ENCODE measurements at regions not wholly inside any gene's neighbourhood (a gene's known extent, or its start where the extent isn't known, plus 50 kb on each side); places are given as distances from the start of the nearest gene placed in this dataset.

DNA sequence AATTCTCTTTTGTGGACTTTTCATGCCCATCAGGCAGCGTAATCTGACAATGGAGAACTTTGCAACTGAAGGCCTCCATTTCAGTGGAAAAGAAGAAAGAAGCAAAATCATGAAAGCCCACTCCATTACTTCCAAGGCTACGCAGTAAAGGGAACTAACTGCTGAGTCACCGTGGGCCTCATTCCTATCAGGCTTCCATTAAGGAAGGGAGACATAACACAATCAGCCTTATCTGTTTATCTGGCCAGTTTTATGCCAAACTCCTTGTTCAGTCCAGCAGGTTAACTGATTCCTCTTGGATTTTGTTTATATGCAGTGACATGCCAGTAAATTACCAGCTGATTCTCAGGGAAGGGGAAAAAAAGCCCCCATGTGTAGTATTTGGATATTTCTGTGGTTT, 56.8 kb upstream of the KATNAL1 start:
- Histone ChIP-seq H3K27me3 (ENCODE audit: low read depth) (no peaks in the 10 kb centered on the region), H3K4me1 (no peaks in the 10 kb centered on the region), H3K27ac (no peak overlapping the region), H3K36me3 (no peaks in the 10 kb centered on the region), H3K4me3 (no peak overlapping the region), H3K9me3 (no peaks in the 10 kb centered on the region)
- intact Hi-C loops (cut with DNase I): no loop called here
- TF ChIP-seq, protein P1, sequence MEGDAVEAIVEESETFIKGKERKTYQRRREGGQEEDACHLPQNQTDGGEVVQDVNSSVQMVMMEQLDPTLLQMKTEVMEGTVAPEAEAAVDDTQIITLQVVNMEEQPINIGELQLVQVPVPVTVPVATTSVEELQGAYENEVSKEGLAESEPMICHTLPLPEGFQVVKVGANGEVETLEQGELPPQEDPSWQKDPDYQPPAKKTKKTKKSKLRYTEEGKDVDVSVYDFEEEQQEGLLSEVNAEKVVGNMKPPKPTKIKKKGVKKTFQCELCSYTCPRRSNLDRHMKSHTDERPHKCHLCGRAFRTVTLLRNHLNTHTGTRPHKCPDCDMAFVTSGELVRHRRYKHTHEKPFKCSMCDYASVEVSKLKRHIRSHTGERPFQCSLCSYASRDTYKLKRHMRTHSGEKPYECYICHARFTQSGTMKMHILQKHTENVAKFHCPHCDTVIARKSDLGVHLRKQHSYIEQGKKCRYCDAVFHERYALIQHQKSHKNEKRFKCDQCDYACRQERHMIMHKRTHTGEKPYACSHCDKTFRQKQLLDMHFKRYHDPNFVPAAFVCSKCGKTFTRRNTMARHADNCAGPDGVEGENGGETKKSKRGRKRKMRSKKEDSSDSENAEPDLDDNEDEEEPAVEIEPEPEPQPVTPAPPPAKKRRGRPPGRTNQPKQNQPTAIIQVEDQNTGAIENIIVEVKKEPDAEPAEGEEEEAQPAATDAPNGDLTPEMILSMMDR (IDR thresholded peaks at IDR 0.05): no peak
- DNase-seq (no peak), ATAC-seq (no peak)

DNA sequence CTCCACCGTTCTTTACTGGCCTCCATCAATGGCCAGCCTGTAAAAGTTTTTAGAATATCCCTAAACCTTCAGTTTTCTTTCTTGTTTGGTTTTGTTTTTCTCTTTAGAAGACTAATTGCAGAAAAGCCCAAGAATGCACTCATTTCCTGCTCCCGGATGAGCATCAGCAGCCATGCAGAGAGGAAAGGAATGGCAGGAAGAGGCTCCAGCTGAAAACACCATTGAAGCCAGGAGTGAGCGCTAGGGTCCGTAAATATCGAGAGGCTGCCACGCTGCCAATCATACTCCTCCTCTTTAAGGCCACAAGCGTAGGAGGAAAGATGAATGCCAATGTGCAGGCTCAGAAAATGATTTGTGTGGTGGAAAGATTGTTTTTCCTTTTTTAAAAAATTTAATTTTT, 57.4 kb upstream of the UBE2L5 start:
- TF ChIP-seq, protein P1 (IDR thresholded peaks at IDR 0.05): no peak
- Histone ChIP-seq H3K4me3 (no peak overlapping the region), H3K27me3 (ENCODE audit: low read depth) (no peaks in the 10 kb centered on the region), H3K4me1 (no peaks in the 10 kb centered on the region), H3K27ac (no peak overlapping the region), H3K9me3 (no peaks in the 10 kb centered on the region), H3K36me3 (no peaks in the 10 kb centered on the region)
- intact Hi-C loops (cut with DNase I): no loop called here
- DNase-seq: no peak
- no peak for ATAC-seq

DNA sequence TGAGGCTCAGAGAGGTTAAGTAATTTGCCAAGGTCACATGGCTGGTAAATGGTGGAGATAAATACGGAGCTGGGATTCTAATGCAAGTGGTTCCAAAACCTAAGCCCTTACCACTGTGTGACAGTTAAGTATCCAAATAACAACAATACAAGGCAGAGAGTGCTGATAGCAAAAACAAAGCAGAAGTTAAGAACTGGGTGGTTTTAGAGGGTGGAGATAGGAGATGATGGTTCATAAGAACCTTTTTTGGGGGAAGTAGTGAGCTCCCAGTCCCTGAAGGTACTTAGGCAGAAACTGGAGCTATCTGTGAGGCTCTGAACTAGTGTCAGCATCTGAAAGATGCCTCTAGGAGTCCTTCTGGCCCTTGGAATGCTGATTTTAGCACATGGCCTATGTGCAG, 56.2 kb upstream of the UBE2L5 start:
- Histone ChIP-seq H3K36me3 (no peaks in the 10 kb centered on the region), H3K27ac (no peak overlapping the region), H3K4me1 (no peaks in the 10 kb centered on the region), H3K27me3 (ENCODE audit: low read depth) (no peaks in the 10 kb centered on the region), H3K9me3 (no peaks in the 10 kb centered on the region), H3K4me3 (no peak overlapping the region)
- DNase-seq: no peak
- intact Hi-C loops (cut with DNase I): no loop called here
- ATAC-seq: no peak
- TF ChIP-seq, protein P1 (IDR thresholded peaks at IDR 0.05): no peak

DNA sequence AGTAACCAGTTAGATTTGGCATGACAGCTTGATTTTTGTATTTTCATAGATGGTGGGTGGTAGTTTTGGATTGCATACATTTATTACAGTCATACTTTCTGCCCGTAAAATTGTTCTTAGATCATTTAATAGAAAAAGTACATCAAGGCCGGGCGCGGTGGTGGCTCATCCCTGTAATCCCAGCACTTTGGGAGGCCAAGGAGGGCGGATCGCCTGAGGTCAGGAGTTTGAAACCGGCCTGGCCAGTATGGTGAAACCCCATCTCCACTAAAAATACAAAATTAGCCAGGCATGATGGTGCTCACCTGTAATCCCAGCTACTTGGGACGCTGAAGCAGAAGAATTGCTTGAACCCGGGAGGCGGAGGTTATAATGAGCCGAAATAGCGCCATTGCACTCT, 55.0 kb upstream of the UBE2L5 start:
- Histone ChIP-seq H3K4me3 (no peak overlapping the region), H3K9me3 (no peaks in the 10 kb centered on the region), H3K4me1 (no peaks in the 10 kb centered on the region), H3K27me3 (ENCODE audit: low read depth) (no peaks in the 10 kb centered on the region), H3K36me3 (no peaks in the 10 kb centered on the region), H3K27ac (no peak overlapping the region)
- DNase-seq: no peak
- ATAC-seq: no peak
- TF ChIP-seq, protein P1 (IDR thresholded peaks at IDR 0.05): no peak
- intact Hi-C loops (cut with DNase I): no loop called here

DNA sequence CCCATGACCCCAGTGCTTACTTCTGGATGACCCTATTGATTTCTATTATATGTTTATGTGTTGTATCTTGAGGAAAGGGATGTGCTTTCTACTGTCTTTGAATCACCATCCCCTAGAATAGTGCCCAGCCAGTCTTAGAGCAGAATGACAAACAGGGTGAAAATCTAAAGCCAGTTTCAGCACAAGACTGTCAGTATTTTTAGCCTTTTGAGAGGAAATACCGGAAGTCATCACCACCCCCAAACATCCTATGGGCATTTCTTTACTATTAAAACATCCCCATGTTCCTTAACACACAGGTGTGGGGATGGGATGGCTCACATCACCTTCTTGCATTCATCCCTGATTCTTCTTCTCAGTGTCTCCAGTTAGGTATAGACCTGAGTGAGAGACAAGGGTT, 52.1 kb upstream of the UBE2L5 start:
- DNase-seq (no peak), ATAC-seq (no peak)
- Histone ChIP-seq H3K4me3 (no peak overlapping the region), H3K27me3 (ENCODE audit: low read depth) (no peaks in the 10 kb centered on the region), H3K4me1 (no peaks in the 10 kb centered on the region), H3K36me3 (no peaks in the 10 kb centered on the region), H3K27ac (no peak overlapping the region), H3K9me3 (no peaks in the 10 kb centered on the region)
- TF ChIP-seq, protein P1 (IDR thresholded peaks at IDR 0.05): no peak
- intact Hi-C loops (cut with DNase I): no loop called here

DNA sequence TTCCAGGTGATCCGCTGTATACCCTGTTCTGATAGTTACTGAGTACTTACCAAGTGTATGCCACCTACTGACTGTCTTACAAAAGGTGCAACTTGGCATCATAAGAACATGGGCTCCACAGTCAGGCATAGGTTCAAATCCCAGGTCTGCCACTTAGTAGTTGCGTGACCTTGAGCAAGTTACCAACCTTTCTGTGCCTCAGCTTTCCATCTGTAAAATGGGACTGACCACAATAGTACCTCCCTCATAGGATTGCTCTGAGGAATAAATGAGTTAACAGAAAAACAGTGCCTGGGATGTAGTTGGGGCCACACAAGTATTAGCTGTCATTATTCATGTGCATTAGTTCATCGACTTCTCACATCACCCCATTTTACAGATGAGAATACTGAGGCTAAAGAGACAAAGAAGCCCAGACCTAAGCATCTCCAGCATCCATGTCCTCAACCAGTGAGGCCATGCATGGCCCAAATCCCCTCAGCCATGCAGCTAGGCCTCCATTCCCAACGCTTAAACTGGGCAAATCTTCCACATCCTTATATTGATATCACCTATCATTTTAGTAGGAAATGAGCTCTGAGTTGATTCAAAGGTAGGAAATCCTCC, 51.3 kb upstream of the UBE2L5 start:
- Histone ChIP-seq H3K36me3 (no peaks in the 10 kb centered on the region), H3K27me3 (ENCODE audit: low read depth) (no peaks in the 10 kb centered on the region), H3K9me3 (no peaks in the 10 kb centered on the region), H3K4me3 (no peak overlapping the region), H3K27ac (no peak overlapping the region), H3K4me1 (peaks cover 2% of the 10 kb centered on the region)
- ATAC-seq: no peak
- intact Hi-C loops (cut with DNase I): no loop called here
- TF ChIP-seq, protein P1 (IDR thresholded peaks at IDR 0.05): no peak
- DNase-seq: no peak

Data from lower lobe of right lung (tissue), 2 donors.